OCI-LY7 (cell line): ENCODE measurements at regions not wholly inside any gene's neighbourhood (a gene's known extent, or its start where the extent isn't known, plus 50 kb on each side); places are given as distances from the start of the nearest gene placed in this dataset.

Source experiments
- BruUV-seq: library from RNA; stranded (reverse); fragments of 400-500 nt; replicated peaks from 2 replicates; lab custom pipeline; 2021; lab: Mats Ljungman, UMichigan
- CTCF ChIA-PET: fragments of 300-600 bp; sonication (Branson Sonifier 250); formaldehyde crosslinking; loops from one replicate; lab custom pipeline; 2022; ENCODE audit warnings: antibody characterized with exemption; ENCODE audit not compliant: unreplicated experiment; lab: Charles Lee
- POLR2A ChIA-PET: fragments of 300-600 bp; sonication (Branson Sonifier 250); formaldehyde crosslinking; loops from one replicate; lab custom pipeline; 2022; ENCODE audit warnings: antibody characterized with exemption; lab: Charles Lee
- DNase-seq: peaks from one replicate; pipeline ENCODE4 v3.0.0-alpha.2; 2015; ENCODE audit warnings: low spot score
- H2AFZ ChIP-seq: fragments of 200-600 bp; sonication (generic), shearing (Covaris generic); 2 replicates; pipeline ENCODE4 v1.6.1; 2014; ENCODE audit warnings: mild to moderate bottlenecking, antibody characterized with exemption, low read length, moderate library complexity
- H3K27ac ChIP-seq: fragments of 200-600 bp; sonication (generic); 2 replicates; pipeline ENCODE4 v1.5.1; 2014; ENCODE audit warnings: mixed run types, low read depth, mild to moderate bottlenecking, moderate library complexity, low read length, inconsistent platforms; ENCODE audit not compliant: poor library complexity, severe bottlenecking
- H3K36me3 ChIP-seq: fragments of 200-600 bp; sonication (generic); 2 replicates; pipeline ENCODE4 v1.6.1; 2014; ENCODE audit warnings: mild to moderate bottlenecking, antibody characterized with exemption, low read length, moderate library complexity, mixed read lengths; ENCODE audit not compliant: insufficient read depth
- H3K4me1 ChIP-seq: fragments of 200-600 bp; sonication (generic); 2 replicates; pipeline ENCODE4 v1.5.1; 2014; ENCODE audit warnings: mild to moderate bottlenecking, low read length; ENCODE audit not compliant: insufficient read depth, poor library complexity, severe bottlenecking
- H3K4me2 ChIP-seq: fragments of 200-600 bp; sonication (generic); 2 replicates; pipeline ENCODE4 v1.6.1; 2014; ENCODE audit warnings: mild to moderate bottlenecking, low read length
- H3K4me3 ChIP-seq: fragments of 200-600 bp; sonication (generic); 2 replicates; pipeline ENCODE4 v1.5.1; 2014; ENCODE audit warnings: mild to moderate bottlenecking, low read depth, low read length; ENCODE audit not compliant: poor library complexity, severe bottlenecking
- H3K79me2 ChIP-seq: fragments of 200-600 bp; sonication (generic); 2 replicates; pipeline ENCODE4 v1.6.1; 2016; ENCODE audit warnings: low read depth, mild to moderate bottlenecking, low read length, moderate library complexity, mixed read lengths; ENCODE audit not compliant: insufficient read depth
- H3K9me2 ChIP-seq: fragments of 200-600 bp; sonication (generic); 2 replicates; pipeline ENCODE4 v1.6.1; 2016; ENCODE audit warnings: mild to moderate bottlenecking, low read length, mixed read lengths; ENCODE audit not compliant: insufficient read depth
- H3K9me3 ChIP-seq: fragments of 200-600 bp; sonication (generic); 2 replicates; pipeline ENCODE4 v1.6.1; 2014; ENCODE audit warnings: mild to moderate bottlenecking, mixed run types, low read length, mixed read lengths
- H4K20me1 ChIP-seq: fragments of 200-600 bp; sonication (generic); 2 replicates; pipeline ENCODE4 v1.6.1; 2014; ENCODE audit warnings: mild to moderate bottlenecking, antibody characterized with exemption, low read length, moderate library complexity, mixed read lengths; ENCODE audit not compliant: insufficient read depth
- CTCF ChIP-seq: fragments of 200-600 bp; sonication (generic); conservative IDR thresholded peaks from 2 replicates; pipeline ENCODE4 v1.5.1; 2014; ENCODE audit warnings: mild to moderate bottlenecking, antibody characterized with exemption, low read length, moderate library complexity, mixed read lengths
- EZH2phosphoT487 ChIP-seq: fragments of 200-600 bp; sonication (generic); IDR thresholded peaks from 2 replicates; pipeline ENCODE4 v1.6.1; 2018; ENCODE audit warnings: low read depth, borderline replicate concordance, mild to moderate bottlenecking, mixed run types, antibody characterized with exemption, low read length, moderate library complexity, mixed read lengths
- intact Hi-C: fragments of 100-400 bp; cut with micrococcal nuclease; formaldehyde crosslinking; loops from one replicate; pipeline ENCODE4 v1.10.0; 2022; ENCODE audit not compliant: unreplicated experiment

GRCh38 chr2:19720306-19720705 lies 181.5 kb downstream of the TTC32 start:
- Histone ChIP-seq H3K4me1 (no peaks in the 10 kb centered on the region), H3K9me3 (no peaks in the 10 kb centered on the region), H3K4me2 (no peak overlapping the region), H3K4me3 (no peak overlapping the region), H3K79me2 (no peaks in the 10 kb centered on the region), H2AFZ (no peak overlapping the region), H3K36me3 (no peaks in the 10 kb centered on the region), H3K27ac (no peak overlapping the region), H3K9me2 (no peaks in the 10 kb centered on the region), H4K20me1 (no peaks in the 10 kb centered on the region)
- BruUV-seq = no TSS peak
- no peak for TF ChIP-seq EZH2phosphoT487
- no peak for TF ChIP-seq CTCF
- intact Hi-C loops = no loop called here
- DNase-seq = no peak
- ChIA-PET POLR2A (no interaction called here), CTCF (no interaction called here)

GRCh38 chr2:19719540-19719939 lies 182.2 kb downstream of the TTC32 start:
- Histone ChIP-seq H3K9me3 (no peaks in the 10 kb centered on the region), H2AFZ (no peak overlapping the region), H3K79me2 (no peaks in the 10 kb centered on the region), H3K4me1 (no peaks in the 10 kb centered on the region), H4K20me1 (no peaks in the 10 kb centered on the region), H3K4me2 (no peak overlapping the region), H3K4me3 (no peak overlapping the region), H3K9me2 (no peaks in the 10 kb centered on the region), H3K27ac (no peak overlapping the region), H3K36me3 (no peaks in the 10 kb centered on the region)
- BruUV-seq = no TSS peak
- intact Hi-C loops = no loop called here
- ChIA-PET POLR2A (no interaction called here), CTCF (no interaction called here)
- TF ChIP-seq EZH2phosphoT487 (no peak), CTCF (no peak)
- no peak for DNase-seq

- CTCF ChIA-PET = no interaction called here
- POLR2A ChIA-PET = interaction anchor here (0.7 kb wide), 1 partner anchor 948 kb away, joined by 4 read pairs; no protein-coding TSS in a partner anchor
- Histone ChIP-seq H3K27ac (no peak overlapping the region), H3K79me2 (no peaks in the 10 kb centered on the region), H3K4me3 (no peak overlapping the region), H3K4me2 (no peak overlapping the region), H3K36me3 (no peaks in the 10 kb centered on the region), H3K4me1 (no peaks in the 10 kb centered on the region), H3K9me3 (no peaks in the 10 kb centered on the region), H3K9me2 (no peaks in the 10 kb centered on the region), H4K20me1 (no peaks in the 10 kb centered on the region), H2AFZ (no peak overlapping the region)
- DNase-seq = no peak
- TF ChIP-seq EZH2phosphoT487 (no peak), CTCF (no peak)
- BruUV-seq = no TSS peak
- intact Hi-C loops = no loop called here
These were observed 184.3 kb downstream of the TTC32 start for GRCh38 chr2:19717446-19717845.
